AG04449 (cell line): ENCODE measurements at regions not wholly inside any gene's neighbourhood (a gene's known extent, or its start where the extent isn't known, plus 50 kb on each side); places are given as distances from the start of the nearest gene placed in this dataset.

ENCODE experiments used
- CTCF ChIA-PET: fragments of 350-600 bp; formaldehyde crosslinking; extraction: SDS; loops from one replicate; lab custom pipeline; 2021; ENCODE audit warnings: antibody characterized with exemption; lab: Yijun Ruan, JAX
- POLR2A ChIA-PET: fragments of 400-600, 350-600 bp; formaldehyde crosslinking; extraction: SDS; loops from one replicate; lab custom pipeline; 2020; ENCODE audit warnings: antibody characterized with exemption, inconsistent platforms; lab: Yijun Ruan, JAX
- DNase-seq: peaks from one replicate; pipeline ENCODE4 v3.0.0-alpha.2; 2010; ENCODE audit warnings: low read depth, low spot score
- H3K4me3 ChIP-seq: 2 replicates; pipeline ENCODE4 v1.5.1; 2011; ENCODE audit warnings: low read depth, mild to moderate bottlenecking, control low read depth, low read length
- TF ChIP-seq, protein P1 (sequence below): IDR thresholded peaks from one replicate; pipeline ENCODE4 v1.5.1; 2011; ENCODE audit warnings: mild to moderate bottlenecking, moderate library complexity, low read length, control low read depth, inconsistent platforms; ENCODE audit not compliant: insufficient read depth; ENCODE audit errors: missing control alignments

DNA sequence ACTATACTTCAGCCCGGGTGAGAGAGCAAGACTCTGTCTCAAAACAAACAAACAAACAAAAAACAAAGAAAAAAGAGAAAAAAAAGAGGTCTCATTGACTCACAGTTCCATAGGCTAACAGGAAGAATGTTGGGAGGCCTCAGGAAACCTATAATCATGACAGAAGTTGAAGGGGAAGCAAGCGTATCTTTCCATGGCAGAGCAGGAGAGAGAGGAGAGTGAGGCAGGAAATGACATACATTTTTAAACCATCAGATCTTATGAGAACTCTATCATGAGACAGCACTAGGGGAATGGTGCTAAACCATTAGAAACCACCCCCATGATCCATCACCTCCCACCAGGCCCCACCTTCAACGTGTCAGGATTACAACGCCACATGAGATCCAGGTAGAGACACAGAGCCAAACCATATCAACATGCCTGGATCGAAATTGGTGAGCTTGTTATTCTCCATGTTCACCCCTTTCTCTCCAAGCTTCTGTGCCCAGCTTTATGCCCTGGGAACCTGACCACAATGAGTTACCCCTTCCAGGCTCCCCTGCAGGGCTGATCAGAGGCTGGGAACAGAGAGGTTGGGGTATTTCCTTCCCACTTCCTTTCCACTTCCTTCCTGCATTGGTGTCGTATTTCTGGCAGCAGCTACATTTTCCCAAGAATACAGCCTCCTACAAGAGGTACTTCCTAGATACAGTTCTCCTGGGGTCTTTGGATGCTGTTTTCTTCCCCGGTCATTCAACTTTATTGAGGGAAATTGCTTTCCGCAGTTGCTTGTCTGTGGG is 219.3 kb upstream of the FLRT2 start:
- CTCF ChIA-PET: no interaction called here
- no peak overlapping the region for H3K4me3 ChIP-seq
- TF ChIP-seq, protein P1, sequence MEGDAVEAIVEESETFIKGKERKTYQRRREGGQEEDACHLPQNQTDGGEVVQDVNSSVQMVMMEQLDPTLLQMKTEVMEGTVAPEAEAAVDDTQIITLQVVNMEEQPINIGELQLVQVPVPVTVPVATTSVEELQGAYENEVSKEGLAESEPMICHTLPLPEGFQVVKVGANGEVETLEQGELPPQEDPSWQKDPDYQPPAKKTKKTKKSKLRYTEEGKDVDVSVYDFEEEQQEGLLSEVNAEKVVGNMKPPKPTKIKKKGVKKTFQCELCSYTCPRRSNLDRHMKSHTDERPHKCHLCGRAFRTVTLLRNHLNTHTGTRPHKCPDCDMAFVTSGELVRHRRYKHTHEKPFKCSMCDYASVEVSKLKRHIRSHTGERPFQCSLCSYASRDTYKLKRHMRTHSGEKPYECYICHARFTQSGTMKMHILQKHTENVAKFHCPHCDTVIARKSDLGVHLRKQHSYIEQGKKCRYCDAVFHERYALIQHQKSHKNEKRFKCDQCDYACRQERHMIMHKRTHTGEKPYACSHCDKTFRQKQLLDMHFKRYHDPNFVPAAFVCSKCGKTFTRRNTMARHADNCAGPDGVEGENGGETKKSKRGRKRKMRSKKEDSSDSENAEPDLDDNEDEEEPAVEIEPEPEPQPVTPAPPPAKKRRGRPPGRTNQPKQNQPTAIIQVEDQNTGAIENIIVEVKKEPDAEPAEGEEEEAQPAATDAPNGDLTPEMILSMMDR: no peak
- no peak for DNase-seq
- POLR2A ChIA-PET: no interaction called here

DNA sequence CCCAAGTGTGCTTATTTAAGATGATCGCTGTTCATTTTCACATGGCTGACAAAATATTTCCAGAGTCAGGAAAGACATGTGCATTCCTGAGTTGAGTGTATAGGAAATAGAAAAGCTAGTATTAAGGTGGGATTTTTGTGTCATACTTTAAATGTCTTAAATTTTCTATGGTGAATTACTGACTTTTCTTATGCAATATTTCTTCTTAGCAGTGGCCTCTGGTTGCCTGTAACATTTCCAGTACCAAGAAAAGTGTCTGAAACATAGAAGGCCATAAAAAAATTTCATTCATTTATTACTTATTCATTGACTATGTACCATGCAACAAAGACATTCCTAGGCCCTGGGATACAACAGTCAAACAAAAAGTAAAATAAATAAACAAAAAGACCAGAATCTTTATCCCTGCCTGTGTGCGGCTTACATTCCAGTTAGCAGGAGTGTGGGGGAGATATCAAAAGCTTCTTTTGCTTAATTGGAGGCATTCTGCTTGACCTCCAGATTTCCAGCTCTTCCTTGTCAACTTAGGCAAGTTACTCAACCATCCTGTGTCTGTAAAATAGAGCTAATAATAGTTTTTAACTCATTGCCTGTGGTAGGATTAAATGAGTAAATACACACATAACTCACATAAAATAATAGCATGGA is 216.3 kb upstream of the FLRT2 start:
- TF ChIP-seq, protein P1: no peak
- H3K4me3 ChIP-seq: no peak overlapping the region
- ChIA-PET POLR2A (interaction anchor here (0.6 to 1.0 kb wide), 3 partner anchors 128 to 222 kb away, joined by 3 read pairs; no protein-coding TSS in a partner anchor), CTCF (interaction anchor here (0.9 kb wide), 1 partner anchor 218 kb away, joined by 3 read pairs; no protein-coding TSS in a partner anchor)
- DNase-seq: peak; percentile 65

DNA sequence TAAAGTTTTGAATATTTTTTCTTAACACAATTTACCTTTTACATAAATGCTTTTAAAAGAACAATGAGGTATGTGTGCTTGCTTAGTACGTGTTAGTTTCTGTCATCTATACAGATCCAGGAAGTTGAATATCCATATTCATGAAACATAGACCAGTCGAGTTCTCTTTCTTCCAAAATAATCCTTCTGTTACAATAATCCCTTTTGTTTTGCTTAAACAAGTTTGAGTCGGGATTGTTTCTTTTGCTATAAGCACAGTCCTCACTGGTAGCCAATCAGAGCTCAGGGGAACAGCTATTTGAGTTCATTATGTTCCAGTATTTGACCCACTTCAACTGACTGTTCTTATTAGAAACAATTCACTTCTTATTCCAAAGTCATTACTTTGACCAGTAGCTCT is 214.7 kb upstream of the FLRT2 start:
- H3K4me3 ChIP-seq: no peak overlapping the region
- CTCF ChIA-PET: interaction anchor here (1.0 kb wide), 1 partner anchor 214 kb away, joined by 3 read pairs; no protein-coding TSS in a partner anchor
- no peak for DNase-seq
- POLR2A ChIA-PET: no interaction called here
- TF ChIP-seq, protein P1: no peak

DNA sequence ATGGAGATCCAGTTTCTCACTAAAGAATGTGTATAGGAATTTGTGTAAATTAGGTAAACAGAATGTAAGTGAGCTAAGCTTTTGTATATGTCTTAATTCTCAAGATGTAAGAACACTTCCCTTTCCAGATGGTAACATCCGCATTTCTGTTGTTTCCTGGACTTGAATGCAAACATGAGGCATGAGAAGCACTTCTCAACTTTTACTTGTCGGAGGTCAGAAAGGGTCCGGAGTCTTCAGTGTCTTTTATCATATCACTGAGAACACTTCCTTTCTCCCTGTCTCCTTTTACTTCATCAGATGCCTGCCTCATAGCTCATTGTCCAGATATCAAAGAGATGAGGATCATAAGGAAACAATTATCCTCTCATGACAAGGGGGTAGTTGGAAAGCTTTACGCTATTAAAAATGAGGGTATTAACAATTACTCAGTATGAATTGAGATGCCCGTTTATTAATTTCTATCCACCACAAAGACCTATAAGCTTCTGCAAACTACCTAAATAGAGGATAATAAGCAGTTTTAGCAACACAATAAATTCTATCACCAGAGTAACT is 214.1 kb upstream of the FLRT2 start:
- TF ChIP-seq, protein P1: no peak
- ChIA-PET POLR2A (no interaction called here), CTCF (interaction anchor here (1.0 to 1.3 kb wide), 3 partner anchors 8 to 213 kb away, joined by 3 to 5 read pairs (median 3); no protein-coding TSS in a partner anchor)
- H3K4me3 ChIP-seq: no peak overlapping the region
- DNase-seq: no peak

DNA sequence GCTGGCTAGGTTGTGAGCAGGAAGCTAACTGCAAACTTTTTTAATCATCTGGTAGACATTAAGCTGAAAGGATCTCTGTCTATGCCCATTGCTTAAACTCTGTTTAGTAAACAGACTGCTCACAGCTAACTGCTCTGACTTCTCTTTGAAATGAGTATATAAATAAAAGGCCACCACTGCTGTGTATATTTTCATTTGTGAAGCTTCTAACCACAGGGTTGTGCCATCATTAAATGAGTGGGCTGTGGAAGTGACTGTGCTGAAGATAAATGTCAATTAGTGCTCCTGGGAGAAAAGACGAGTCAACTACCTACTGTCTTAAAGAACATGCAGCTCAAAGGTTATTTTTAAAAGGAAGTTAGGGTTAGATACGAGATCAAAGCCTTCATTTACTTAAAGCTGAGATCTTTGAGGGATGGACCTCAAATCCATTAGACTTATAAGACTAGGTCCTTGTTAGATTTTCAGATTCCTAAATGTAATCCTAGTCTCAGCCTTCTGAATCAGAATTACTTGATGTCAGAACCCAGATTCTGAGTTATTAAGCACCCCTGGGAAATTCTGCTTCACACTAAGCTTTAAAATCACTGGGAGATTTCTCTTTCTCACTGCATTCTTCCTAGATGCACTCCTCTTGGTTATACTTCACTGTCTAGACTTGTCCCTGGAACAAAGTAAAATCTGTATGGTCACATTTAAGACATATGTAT is 213.1 kb upstream of the FLRT2 start:
- no peak for DNase-seq
- ChIA-PET CTCF (interaction anchor here (1.2 to 1.3 kb wide), 2 partner anchors 9 to 15 kb away, joined by 3 to 5 read pairs; no protein-coding TSS in a partner anchor), POLR2A (no interaction called here)
- TF ChIP-seq, protein P1: no peak
- H3K4me3 ChIP-seq: no peak overlapping the region
